ENCODE measurements at regions not wholly inside any gene's neighbourhood (a gene's known extent, or its start where the extent isn't known, plus 50 kb on each side); places are given as distances from the start of the nearest gene placed in this dataset.

DNA sequence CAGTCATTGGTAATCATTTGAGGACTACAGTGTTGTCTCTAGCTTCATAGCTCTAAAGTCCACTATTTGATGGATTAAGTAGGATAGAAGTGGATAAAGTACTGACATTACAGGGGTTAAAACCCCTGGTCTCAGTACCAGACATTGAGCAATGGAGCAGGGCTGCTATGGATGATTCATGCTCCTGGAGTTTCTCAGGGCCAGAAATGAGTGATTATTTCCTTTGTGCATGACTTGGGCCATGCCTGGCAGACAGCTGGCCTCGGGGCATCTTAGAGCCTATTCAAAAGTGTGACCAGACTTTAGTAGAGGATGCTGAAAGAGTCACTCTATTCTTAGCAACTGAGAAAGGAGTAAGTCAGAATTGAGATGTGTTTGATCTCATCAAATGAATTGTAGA, 350.7 kb upstream of the TLE4 start:
- Histone ChIP-seq H3K4me2 (ENCODE audit: low read length) (no peak overlapping the region), H3K36me3 (replicated peaks; ENCODE audit: low read depth, low read length) (no peaks in the 10 kb centered on the region), H3K9me3 (ENCODE audit: insufficient read depth, low read length) (no peaks in the 10 kb centered on the region)

DNA sequence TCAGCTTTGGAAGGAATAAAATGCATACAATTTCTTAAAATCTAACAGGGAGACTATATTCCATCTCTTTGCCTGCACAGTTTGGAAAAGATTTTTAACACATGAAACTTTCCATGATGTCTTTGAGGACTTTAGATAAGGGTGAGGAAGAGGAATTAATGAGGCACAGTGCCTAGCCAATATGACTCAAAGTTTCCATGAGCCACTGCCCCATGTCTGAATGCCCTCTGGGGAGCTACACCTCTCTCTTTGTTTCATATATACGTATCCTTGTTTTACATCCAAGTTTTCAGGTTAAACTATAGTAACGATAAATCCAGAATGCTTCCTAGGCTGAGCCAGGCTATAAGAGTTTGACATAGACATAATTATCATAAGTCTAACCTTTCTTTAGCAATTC, 349.3 kb upstream of the TLE4 start:
- Histone ChIP-seq H3K79me2 (ENCODE audit: low read length) (no peaks in the 10 kb centered on the region), H4K20me1 (ENCODE audit: insufficient read depth, low read length) (no peaks in the 10 kb centered on the region), H3K27ac (ENCODE audit: low read length) (no peak overlapping the region), H3K9me3 (ENCODE audit: insufficient read depth, low read length) (no peaks in the 10 kb centered on the region), H3K4me3 (ENCODE audit: low read length) (no peak overlapping the region), H2AFZ (ENCODE audit: low read depth, low read length) (no peak overlapping the region), H3K4me2 (ENCODE audit: low read length) (no peak overlapping the region), H3K4me1 (ENCODE audit: low read length) (no peaks in the 10 kb centered on the region), H3K36me3 (replicated peaks; ENCODE audit: low read depth, low read length) (no peaks in the 10 kb centered on the region), H3K27me3 (ENCODE audit: low read depth, low read length) (no peaks in the 10 kb centered on the region), H3K9ac (ENCODE audit: low read length) (no peak overlapping the region)
- TF ChIP-seq EZH2phosphoT487 (IDR thresholded peaks at IDR 0.05; ENCODE audit: low read depth) = no peak
- TF ChIP-seq, protein P1, sequence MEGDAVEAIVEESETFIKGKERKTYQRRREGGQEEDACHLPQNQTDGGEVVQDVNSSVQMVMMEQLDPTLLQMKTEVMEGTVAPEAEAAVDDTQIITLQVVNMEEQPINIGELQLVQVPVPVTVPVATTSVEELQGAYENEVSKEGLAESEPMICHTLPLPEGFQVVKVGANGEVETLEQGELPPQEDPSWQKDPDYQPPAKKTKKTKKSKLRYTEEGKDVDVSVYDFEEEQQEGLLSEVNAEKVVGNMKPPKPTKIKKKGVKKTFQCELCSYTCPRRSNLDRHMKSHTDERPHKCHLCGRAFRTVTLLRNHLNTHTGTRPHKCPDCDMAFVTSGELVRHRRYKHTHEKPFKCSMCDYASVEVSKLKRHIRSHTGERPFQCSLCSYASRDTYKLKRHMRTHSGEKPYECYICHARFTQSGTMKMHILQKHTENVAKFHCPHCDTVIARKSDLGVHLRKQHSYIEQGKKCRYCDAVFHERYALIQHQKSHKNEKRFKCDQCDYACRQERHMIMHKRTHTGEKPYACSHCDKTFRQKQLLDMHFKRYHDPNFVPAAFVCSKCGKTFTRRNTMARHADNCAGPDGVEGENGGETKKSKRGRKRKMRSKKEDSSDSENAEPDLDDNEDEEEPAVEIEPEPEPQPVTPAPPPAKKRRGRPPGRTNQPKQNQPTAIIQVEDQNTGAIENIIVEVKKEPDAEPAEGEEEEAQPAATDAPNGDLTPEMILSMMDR (IDR thresholded peaks at IDR 0.05; ENCODE audit: low read depth, low read length) = no peak

More for the DNA sequence above, 350.7 kb upstream of the TLE4 start:
- Histone ChIP-seq H3K79me2 (ENCODE audit: low read length) (no peaks in the 10 kb centered on the region), H3K4me1 (ENCODE audit: low read length) (no peaks in the 10 kb centered on the region), H3K9ac (ENCODE audit: low read length) (no peak overlapping the region), H4K20me1 (ENCODE audit: insufficient read depth, low read length) (no peaks in the 10 kb centered on the region), H3K27ac (ENCODE audit: low read length) (no peak overlapping the region), H3K27me3 (ENCODE audit: low read depth, low read length) (no peaks in the 10 kb centered on the region), H2AFZ (ENCODE audit: low read depth, low read length) (no peak overlapping the region), H3K4me3 (ENCODE audit: low read length) (no peak overlapping the region)
- TF ChIP-seq, protein P1 (IDR thresholded peaks at IDR 0.05; ENCODE audit: low read depth, low read length) = no peak
- no peak for TF ChIP-seq EZH2phosphoT487 (IDR thresholded peaks at IDR 0.05; ENCODE audit: low read depth)

DNA sequence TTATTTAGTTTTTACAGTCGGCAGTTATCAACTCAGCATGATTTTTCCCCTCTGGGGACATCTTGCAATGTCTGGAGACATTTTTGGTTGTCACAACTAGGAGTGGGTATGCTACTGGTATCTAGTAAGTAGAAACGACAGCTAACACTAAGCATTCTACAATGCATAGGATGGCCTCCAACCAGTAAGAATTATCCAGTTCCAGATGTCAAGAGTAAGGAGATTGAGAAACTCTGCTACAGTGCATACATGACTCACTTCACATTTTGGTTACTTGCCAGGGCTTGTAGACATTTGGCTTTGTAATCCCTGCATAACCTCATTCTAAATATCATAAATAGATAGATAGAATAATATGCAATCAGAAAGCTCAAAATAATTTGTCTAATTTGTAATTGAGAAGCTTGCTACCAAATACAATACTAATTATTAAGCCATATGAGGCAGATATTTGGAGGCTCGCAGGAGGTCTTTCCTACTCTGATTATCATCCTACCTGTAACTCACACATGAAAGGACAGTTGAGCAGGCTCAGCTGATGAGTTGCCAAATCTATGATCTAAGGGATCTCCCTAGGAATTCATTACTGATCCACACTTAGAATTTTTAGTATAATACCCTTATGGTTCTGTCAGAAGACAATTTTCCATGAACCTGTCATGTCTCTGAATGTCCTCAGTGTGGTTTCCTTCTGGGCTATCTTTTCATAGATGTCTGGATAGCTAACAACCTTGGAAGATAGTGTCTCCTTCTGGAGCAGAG, 346.9 kb upstream of the TLE4 start:
- no peak overlapping the region for H3K9ac ChIP-seq (ENCODE audit: low read length)
- no peaks in the 10 kb centered on the region for H3K79me2 ChIP-seq (ENCODE audit: low read length)
- no peaks in the 10 kb centered on the region for H3K36me3 ChIP-seq (replicated peaks; ENCODE audit: low read depth, low read length)
- no peak overlapping the region for H3K27ac ChIP-seq (ENCODE audit: low read length)
- no peak overlapping the region for H3K4me3 ChIP-seq (ENCODE audit: low read length)
- TF ChIP-seq, protein P1 (IDR thresholded peaks at IDR 0.05; ENCODE audit: low read depth, low read length) = no peak
- TF ChIP-seq EZH2phosphoT487 (IDR thresholded peaks at IDR 0.05; ENCODE audit: low read depth) = no peak
- H2AFZ ChIP-seq (ENCODE audit: low read depth, low read length) = no peak overlapping the region
- no peaks in the 10 kb centered on the region for H3K4me1 ChIP-seq (ENCODE audit: low read length)
- H3K4me2 ChIP-seq (ENCODE audit: low read length) = no peak overlapping the region
- H3K9me3 ChIP-seq (ENCODE audit: insufficient read depth, low read length) = no peaks in the 10 kb centered on the region
- no peaks in the 10 kb centered on the region for H3K27me3 ChIP-seq (ENCODE audit: low read depth, low read length)
- H4K20me1 ChIP-seq (ENCODE audit: insufficient read depth, low read length) = no peaks in the 10 kb centered on the region

DNA sequence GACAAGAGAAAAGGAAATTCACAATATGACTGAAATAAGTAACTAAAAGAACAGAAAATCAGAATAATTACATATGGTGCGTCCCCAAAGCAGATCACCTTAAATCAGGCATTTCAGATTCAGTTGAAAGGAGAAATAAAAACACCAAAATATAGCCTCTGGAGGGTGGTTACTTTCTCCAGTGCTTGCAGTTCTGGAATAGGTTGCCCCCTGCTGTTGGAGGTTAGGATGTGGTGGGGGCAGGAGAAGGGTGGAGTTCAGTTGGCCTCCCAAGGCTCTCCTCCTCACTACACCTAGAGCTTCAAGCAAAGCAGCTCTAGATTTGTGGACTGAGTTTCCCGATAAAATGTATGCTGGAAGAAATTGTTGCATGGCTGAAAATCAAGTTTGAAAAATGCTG, 338.2 kb upstream of the TLE4 start:
- H3K36me3 ChIP-seq (replicated peaks; ENCODE audit: low read depth, low read length) = no peaks in the 10 kb centered on the region
- no peaks in the 10 kb centered on the region for H3K79me2 ChIP-seq (ENCODE audit: low read length)
- H3K27ac ChIP-seq (ENCODE audit: low read length) = no peak overlapping the region
- H3K4me3 ChIP-seq (ENCODE audit: low read length) = no peak overlapping the region
- no peak overlapping the region for H3K4me2 ChIP-seq (ENCODE audit: low read length)
- TF ChIP-seq, protein P1 (IDR thresholded peaks at IDR 0.05; ENCODE audit: low read depth, low read length) = peak; percentile 57
- no peak for TF ChIP-seq EZH2phosphoT487 (IDR thresholded peaks at IDR 0.05; ENCODE audit: low read depth)
- no peak overlapping the region for H2AFZ ChIP-seq (ENCODE audit: low read depth, low read length)
- no peaks in the 10 kb centered on the region for H3K4me1 ChIP-seq (ENCODE audit: low read length)
- H3K9ac ChIP-seq (ENCODE audit: low read length) = no peak overlapping the region
- H3K27me3 ChIP-seq (ENCODE audit: low read depth, low read length) = no peaks in the 10 kb centered on the region
- no peaks in the 10 kb centered on the region for H4K20me1 ChIP-seq (ENCODE audit: insufficient read depth, low read length)
- no peaks in the 10 kb centered on the region for H3K9me3 ChIP-seq (ENCODE audit: insufficient read depth, low read length)
